ENCODE measurements at regions not wholly inside any gene's neighbourhood (a gene's known extent, or its start where the extent isn't known, plus 50 kb on each side); places are given as distances from the start of the nearest gene placed in this dataset.

DNA sequence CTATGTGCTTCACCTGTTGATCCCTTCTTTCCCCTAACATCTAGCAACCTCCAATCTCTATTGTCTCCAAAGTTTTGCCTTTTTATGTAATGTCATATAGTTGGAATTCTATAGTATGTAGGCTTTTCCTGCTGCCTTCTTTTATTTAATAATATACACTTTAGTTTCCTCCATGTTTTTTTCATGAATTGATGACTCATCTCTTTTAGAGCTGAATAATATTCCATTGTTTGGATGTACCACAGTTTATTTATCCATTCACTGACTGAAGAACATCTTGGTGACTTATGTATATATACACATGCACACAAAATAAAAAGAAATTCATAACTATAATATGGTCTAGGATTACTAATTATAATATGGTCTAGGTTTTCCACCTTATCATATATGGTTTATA, 1314.2 kb downstream of the OTOL1 start:
- Histone ChIP-seq H3K56ac (ENCODE audit: insufficient read length, low read depth, low read length) (no peak overlapping the region), H2BK20ac (ENCODE audit: low read depth, low read length, poor library complexity, severe bottlenecking) (no peak overlapping the region), H3K23me2 (ENCODE audit: insufficient read length, low read depth, low read length, poor library complexity, severe bottlenecking) (no peaks in the 10 kb centered on the region), H2AFZ (ENCODE audit: low read length) (no peak overlapping the region), H4K20me1 (ENCODE audit: control insufficient read depth, insufficient read depth, insufficient read length) (no peaks in the 10 kb centered on the region), H2BK120ac (ENCODE audit: low read depth, low read length, poor library complexity, severe bottlenecking) (no peak overlapping the region), H4K91ac (ENCODE audit: insufficient read length, low read depth, low read length) (no peak overlapping the region), H3K23ac (ENCODE audit: insufficient read length, low read depth, low read length) (no peak overlapping the region), H3K79me2 (ENCODE audit: insufficient read depth, low read length) (no peaks in the 10 kb centered on the region), H3K27ac (ENCODE audit: insufficient read length, low read depth, low read length) (no peak overlapping the region), H3K9ac (ENCODE audit: extremely low read depth, insufficient read length, low read length) (no peak overlapping the region), H3K18ac (ENCODE audit: insufficient read length, low read depth, low read length) (no peak overlapping the region), H3K4me1 (ENCODE audit: insufficient read depth, low read length) (no peaks in the 10 kb centered on the region), H4K8ac (replicated peaks; ENCODE audit: insufficient read length, low read depth, low read length) (no peak overlapping the region), H3K27me3 (ENCODE audit: insufficient read depth, low read length) (no peaks in the 10 kb centered on the region), H3K4me2 (ENCODE audit: insufficient read depth, insufficient read length, low read length) (no peak overlapping the region), H2AK5ac (ENCODE audit: insufficient read length, low read length) (no peak overlapping the region), H3K14ac (ENCODE audit: insufficient read depth, low read length) (no peak overlapping the region), H2BK15ac (ENCODE audit: low read depth, low read length) (no peak overlapping the region), H3K4ac (ENCODE audit: low read depth, low read length) (no peak overlapping the region), H3K79me1 (ENCODE audit: insufficient read depth, low read depth, low read length, poor library complexity, severe bottlenecking) (no peaks in the 10 kb centered on the region), H3K9me3 (ENCODE audit: control insufficient read depth, low read depth, low read length) (no peaks in the 10 kb centered on the region), H4K5ac (ENCODE audit: insufficient read length, low read depth, low read length) (no peak overlapping the region), H2BK12ac (ENCODE audit: insufficient read length, low read depth, low read length) (no peak overlapping the region), H3T11ph (ENCODE audit: low read length) (no peak overlapping the region), H2BK5ac (ENCODE audit: insufficient read length, low read length) (no peak overlapping the region)
- no peaks in the 10 kb centered on the region for H3K9me3 Mint-ChIP-seq
- H3K27me3 Mint-ChIP-seq (ENCODE audit: low read depth) = no peaks in the 10 kb centered on the region
- H3K36me3 Mint-ChIP-seq (ENCODE audit: insufficient read depth in 1 of 3, low read depth in 3 of 3) = no peaks in the 10 kb centered on the region
- no peak overlapping the region for H3K4me3 Mint-ChIP-seq
- TF ChIP-seq, protein P1, sequence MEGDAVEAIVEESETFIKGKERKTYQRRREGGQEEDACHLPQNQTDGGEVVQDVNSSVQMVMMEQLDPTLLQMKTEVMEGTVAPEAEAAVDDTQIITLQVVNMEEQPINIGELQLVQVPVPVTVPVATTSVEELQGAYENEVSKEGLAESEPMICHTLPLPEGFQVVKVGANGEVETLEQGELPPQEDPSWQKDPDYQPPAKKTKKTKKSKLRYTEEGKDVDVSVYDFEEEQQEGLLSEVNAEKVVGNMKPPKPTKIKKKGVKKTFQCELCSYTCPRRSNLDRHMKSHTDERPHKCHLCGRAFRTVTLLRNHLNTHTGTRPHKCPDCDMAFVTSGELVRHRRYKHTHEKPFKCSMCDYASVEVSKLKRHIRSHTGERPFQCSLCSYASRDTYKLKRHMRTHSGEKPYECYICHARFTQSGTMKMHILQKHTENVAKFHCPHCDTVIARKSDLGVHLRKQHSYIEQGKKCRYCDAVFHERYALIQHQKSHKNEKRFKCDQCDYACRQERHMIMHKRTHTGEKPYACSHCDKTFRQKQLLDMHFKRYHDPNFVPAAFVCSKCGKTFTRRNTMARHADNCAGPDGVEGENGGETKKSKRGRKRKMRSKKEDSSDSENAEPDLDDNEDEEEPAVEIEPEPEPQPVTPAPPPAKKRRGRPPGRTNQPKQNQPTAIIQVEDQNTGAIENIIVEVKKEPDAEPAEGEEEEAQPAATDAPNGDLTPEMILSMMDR (conservative IDR thresholded peaks at IDR 0.05) = no peak
- no peak for DNase-seq
- H3K27ac Mint-ChIP-seq = no peak overlapping the region
- H3K4me1 Mint-ChIP-seq = no peaks in the 10 kb centered on the region

Data from H9 (cell line).